Esophagus squamous epithelium (tissue), 4 donors: ENCODE measurements at regions not wholly inside any gene's neighbourhood (a gene's known extent, or its start where the extent isn't known, plus 50 kb on each side); places are given as distances from the start of the nearest gene placed in this dataset.

ENCODE experiments used
- POLR2A ChIP-seq, 4 donors: fragments of 450-650 bp; IDR thresholded peaks; one replicate each; pipeline ENCODE4 v1.6.1; 2017; ENCODE audit warnings: antibody characterized with exemption in 4 of 4, mild to moderate bottlenecking in 4 of 4, moderate library complexity in 3 of 4
- TF ChIP-seq, protein P1 (sequence below), 6 experiments: fragments of 450-650 bp in 4 of 6; fragments of 200-600 bp in 2 of 6; sonication (generic) in 2 of 6; IDR thresholded peaks; one replicate each; pipeline ENCODE4 v1.5.1; 2016 to 2019; ENCODE audit warnings: antibody characterized with exemption in 6 of 6, mild to moderate bottlenecking in 4 of 6, moderate library complexity in 4 of 6

DNA sequence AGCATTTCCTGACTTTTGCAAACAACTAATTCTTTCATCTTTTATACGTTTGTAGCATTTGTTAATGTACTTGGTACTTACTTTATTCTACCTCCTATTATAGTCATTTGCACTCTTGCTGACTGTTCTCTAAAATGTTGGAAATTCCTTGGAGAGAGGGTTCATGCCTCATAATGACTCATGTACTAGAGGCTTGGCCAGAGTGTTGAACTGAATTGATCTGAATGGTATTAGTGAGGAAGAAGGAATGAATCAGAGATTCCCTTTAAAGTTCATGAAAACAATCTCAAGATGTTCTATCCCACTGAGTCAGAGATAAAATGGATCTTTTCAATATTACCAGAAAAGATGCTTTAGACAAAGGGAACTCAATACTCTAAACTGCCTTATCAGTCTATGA is 383.4 kb downstream of the SEC16B start:
- TF ChIP-seq, protein P1, sequence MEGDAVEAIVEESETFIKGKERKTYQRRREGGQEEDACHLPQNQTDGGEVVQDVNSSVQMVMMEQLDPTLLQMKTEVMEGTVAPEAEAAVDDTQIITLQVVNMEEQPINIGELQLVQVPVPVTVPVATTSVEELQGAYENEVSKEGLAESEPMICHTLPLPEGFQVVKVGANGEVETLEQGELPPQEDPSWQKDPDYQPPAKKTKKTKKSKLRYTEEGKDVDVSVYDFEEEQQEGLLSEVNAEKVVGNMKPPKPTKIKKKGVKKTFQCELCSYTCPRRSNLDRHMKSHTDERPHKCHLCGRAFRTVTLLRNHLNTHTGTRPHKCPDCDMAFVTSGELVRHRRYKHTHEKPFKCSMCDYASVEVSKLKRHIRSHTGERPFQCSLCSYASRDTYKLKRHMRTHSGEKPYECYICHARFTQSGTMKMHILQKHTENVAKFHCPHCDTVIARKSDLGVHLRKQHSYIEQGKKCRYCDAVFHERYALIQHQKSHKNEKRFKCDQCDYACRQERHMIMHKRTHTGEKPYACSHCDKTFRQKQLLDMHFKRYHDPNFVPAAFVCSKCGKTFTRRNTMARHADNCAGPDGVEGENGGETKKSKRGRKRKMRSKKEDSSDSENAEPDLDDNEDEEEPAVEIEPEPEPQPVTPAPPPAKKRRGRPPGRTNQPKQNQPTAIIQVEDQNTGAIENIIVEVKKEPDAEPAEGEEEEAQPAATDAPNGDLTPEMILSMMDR (IDR thresholded peaks at IDR 0.05) = no peak
- no peak for TF ChIP-seq POLR2A (IDR thresholded peaks at IDR 0.05)
